HL-60 (cell line): ENCODE measurements at regions not wholly inside any gene's neighbourhood (a gene's known extent, or its start where the extent isn't known, plus 50 kb on each side); places are given as distances from the start of the nearest gene placed in this dataset.

ENCODE experiments used
- DNase-seq, 2 experiments: peaks; one replicate each; pipeline ENCODE4 v3.0.0-alpha.2; 2010 to 2020; ENCODE audit warnings: low read depth in 1 of 2, low spot score in 1 of 2
- H3K27ac ChIP-seq: fragments of 250-450 bp; sonication (Bioruptor Pico); replicated peaks from 2 replicates; pipeline ENCODE4 v1.5.1; 2020; ENCODE audit warnings: mild to moderate bottlenecking, moderate library complexity
- H3K27me3 ChIP-seq: fragments of 250-450 bp; sonication (Bioruptor Pico); 2 replicates; pipeline ENCODE4 v1.5.1; 2021; ENCODE audit warnings: mild to moderate bottlenecking, moderate library complexity; ENCODE audit not compliant: insufficient read depth, poor library complexity, severe bottlenecking
- H3K4me3 ChIP-seq: replicated peaks from 2 replicates; pipeline ENCODE4 v1.5.1; 2011; ENCODE audit warnings: mild to moderate bottlenecking, control low read depth, low read length; ENCODE audit not compliant: insufficient read depth
- CTCF ChIP-seq: IDR thresholded peaks from one replicate; pipeline ENCODE4 v1.5.1; 2011; ENCODE audit warnings: low read length, control low read depth, inconsistent platforms; ENCODE audit not compliant: insufficient read depth
- GABPA ChIP-seq: IDR thresholded peaks from 2 replicates; pipeline ENCODE4 v1.6.1; 2012; ENCODE audit warnings: low read depth
- POLR2AphosphoS5 ChIP-seq: IDR thresholded peaks from 2 replicates; pipeline ENCODE4 v1.6.1; 2012; ENCODE audit warnings: low read depth
- REST ChIP-seq: IDR thresholded peaks from 2 replicates; pipeline ENCODE4 v1.6.1; 2012; ENCODE audit warnings: low read depth; ENCODE audit not compliant: insufficient replicate concordance
- SPI1 ChIP-seq: IDR thresholded peaks from 2 replicates; pipeline ENCODE4 v1.6.1; 2012; ENCODE audit warnings: low read depth, mild to moderate bottlenecking, borderline replicate concordance

GRCh38 chr15:35757361-35757760 is 211.4 kb upstream of the DPH6 start:
- H3K4me3 ChIP-seq = no peak overlapping the region
- DNase-seq = no peak
- peaks cover 4% of the 10 kb centered on the region for H3K27me3 ChIP-seq
- no peak overlapping the region for H3K27ac ChIP-seq
- TF ChIP-seq SPI1 = no peak
- no peak for TF ChIP-seq CTCF
- TF ChIP-seq REST = no peak
- no peak for TF ChIP-seq POLR2AphosphoS5
- TF ChIP-seq GABPA = no peak

GRCh38 chr15:35757765-35758164 is 211.8 kb upstream of the DPH6 start:
- TF ChIP-seq SPI1 = no peak
- no peak for TF ChIP-seq REST
- TF ChIP-seq GABPA = no peak
- no peak for TF ChIP-seq CTCF
- TF ChIP-seq POLR2AphosphoS5 = no peak
- H3K27ac ChIP-seq = no peak overlapping the region
- H3K4me3 ChIP-seq = no peak overlapping the region
- no peak for DNase-seq
- H3K27me3 ChIP-seq = peaks cover 4% of the 10 kb centered on the region

GRCh38 chr15:35764661-35765519 is 218.9 kb upstream of the DPH6 start:
- no peak for DNase-seq
- no peak overlapping the region for H3K4me3 ChIP-seq

More at GRCh38 chr15:35764661-35765519, 218.9 kb upstream of the DPH6 start:
- TF ChIP-seq CTCF (no peak), POLR2AphosphoS5 (no peak)
- no peak overlapping the region for H3K27ac ChIP-seq
- peaks cover 3% of the 10 kb centered on the region for H3K27me3 ChIP-seq
